Endothelial cell of umbilical vein (primary cell): ENCODE measurements at regions not wholly inside any gene's neighbourhood (a gene's known extent, or its start where the extent isn't known, plus 50 kb on each side); places are given as distances from the start of the nearest gene placed in this dataset.

ENCODE experiments used
- BruUV-seq: library from RNA; stranded (reverse); fragments of 400-500 nt; replicated peaks from 2 replicates; lab custom pipeline; 2021; lab: Mats Ljungman, UMichigan
- CTCF ChIA-PET: fragments of 300-600, 350-600 bp; sonication (Branson Sonifier 250); formaldehyde crosslinking; loops from one replicate; lab custom pipeline; 2021; ENCODE audit warnings: antibody characterized with exemption, inconsistent platforms; lab: Charles Lee
- POLR2A ChIA-PET: fragments of 300-600, 350-600 bp; sonication (Branson Sonifier 250); formaldehyde crosslinking; loops from one replicate; lab custom pipeline; 2021; ENCODE audit warnings: antibody characterized with exemption, inconsistent platforms; lab: Charles Lee
- DNase-seq: peaks from one replicate; pipeline ENCODE4 v3.0.0-alpha.2; 2011; ENCODE audit warnings: low read depth, low spot score
- FAIRE-seq: peaks from 2 replicates; lab custom pipeline; 2011; peaks lifted over from hg19 to GRCh38; lab: Jason Lieb, UNC
- H2AFZ ChIP-seq: 2 replicates; pipeline ENCODE4 v1.6.0; 2012; ENCODE audit warnings: low read depth, low read length, control low read depth, inconsistent platforms
- H3K27ac ChIP-seq: 2 replicates; pipeline ENCODE4 v1.5.1; 2011; ENCODE audit warnings: low read depth, mild to moderate bottlenecking, control low read depth, low read length, moderate library complexity; ENCODE audit not compliant: insufficient read depth
- H3K27me3 ChIP-seq, 2 experiments: 2 replicates each; pipeline versions ENCODE4 v1.6.0 to v1.6.1; 2011; ENCODE audit warnings: low read length in 2 of 2, mixed read lengths in 1 of 2; ENCODE audit not compliant: control insufficient read depth in 2 of 2, insufficient read depth in 2 of 2
- H3K36me3 ChIP-seq, 2 experiments: 2 replicates in 1 of 2; 3 replicates in 1 of 2; pipeline ENCODE4 v1.5.1; 2011; ENCODE audit warnings: low read length in 2 of 2, mild to moderate bottlenecking in 1 of 2, moderate library complexity in 1 of 2; ENCODE audit not compliant: control insufficient read depth in 2 of 2, insufficient read depth in 2 of 2; ENCODE audit errors: extremely low read depth in 1 of 2
- H3K4me1 ChIP-seq: 3 replicates; pipeline ENCODE4 v1.5.1; 2011; ENCODE audit warnings: mild to moderate bottlenecking, low read length; ENCODE audit not compliant: control insufficient read depth, insufficient read depth; ENCODE audit errors: extremely low read depth
- H3K4me2 ChIP-seq: 2 replicates; pipeline ENCODE4 v1.6.1; 2011; ENCODE audit warnings: low read length, control low read depth, mixed read lengths; ENCODE audit not compliant: insufficient read depth
- H3K4me3 ChIP-seq, 3 experiments: fragments of 200-600 bp in 1 of 3; sonication (generic), shearing (Covaris generic) in 1 of 3; replicated peaks in 1 of 3; 2 replicates each; pipeline ENCODE4 v1.5.1; 2011 to 2016; ENCODE audit warnings: control low read depth in 3 of 3, low read length in 3 of 3, mild to moderate bottlenecking in 2 of 3, inconsistent platforms in 1 of 3, low read depth in 1 of 3, moderate library complexity in 1 of 3; ENCODE audit not compliant: insufficient read depth in 1 of 3
- H3K79me2 ChIP-seq: 2 replicates; pipeline ENCODE4 v1.6.0; 2012; ENCODE audit warnings: low read length, inconsistent platforms; ENCODE audit not compliant: control insufficient read depth, insufficient read depth
- H3K9ac ChIP-seq: replicated peaks from 2 replicates; pipeline ENCODE3; 2011; ENCODE audit warnings: low read length, control low read depth; ENCODE audit not compliant: insufficient read depth; ENCODE audit errors: extremely low read depth
- H3K9me1 ChIP-seq: replicated peaks from 3 replicates; pipeline ENCODE4 v1.6.0; 2011; ENCODE audit warnings: mild to moderate bottlenecking, low read length; ENCODE audit not compliant: control insufficient read depth, insufficient read depth; ENCODE audit errors: extremely low read depth
- H3K9me3 ChIP-seq: replicated peaks from 2 replicates; pipeline ENCODE4 v1.5.1; 2012; ENCODE audit warnings: low read length, inconsistent platforms; ENCODE audit not compliant: control insufficient read depth, insufficient read depth
- H4K20me1 ChIP-seq: replicated peaks from 2 replicates; pipeline ENCODE3; 2011; ENCODE audit warnings: mild to moderate bottlenecking, low read length; ENCODE audit not compliant: control insufficient read depth, insufficient read depth; ENCODE audit errors: extremely low read depth
- EZH2 ChIP-seq: IDR thresholded peaks from 2 replicates; pipeline ENCODE4 v1.6.1; 2012; ENCODE audit warnings: borderline replicate concordance, low read depth, mild to moderate bottlenecking, moderate library complexity, low read length, inconsistent platforms; ENCODE audit not compliant: severe bottlenecking
- FOS ChIP-seq: IDR thresholded peaks from 2 replicates; pipeline ENCODE4 v1.6.1; 2011; ENCODE audit warnings: mild to moderate bottlenecking, low read length, moderate library complexity, borderline replicate concordance; ENCODE audit not compliant: insufficient read depth
- MAX ChIP-seq: IDR thresholded peaks from 2 replicates; pipeline ENCODE4 v1.6.1; 2011; ENCODE audit not compliant: insufficient read depth, insufficient read length
- MYC ChIP-seq: IDR thresholded peaks from one replicate; pipeline ENCODE4 v1.6.1; 2011; ENCODE audit warnings: mild to moderate bottlenecking, low read depth, low read length
- POLR2A ChIP-seq: IDR thresholded peaks from 2 replicates; pipeline ENCODE4 v1.6.1; 2012; ENCODE audit warnings: low read depth, mild to moderate bottlenecking, control low read depth, low read length
- dilution Hi-C: fragments of 300-500 bp; cut with MboI; formaldehyde crosslinking; loops from one replicate; pipeline ENCODE4 v1.15.0; 2019; ENCODE audit warnings: low sequenced_read_pairs; ENCODE audit not compliant: extremely low pct_ligation_motif_present
- intact Hi-C: fragments of 100-400 bp; cut with micrococcal nuclease; formaldehyde crosslinking; loops from one replicate; pipeline ENCODE4 v1.10.0; 2022
- TF ChIP-seq, protein P1 (sequence below), 2 donors: IDR thresholded peaks; 1 replicate in 1 of 2; 2 replicates in 1 of 2; pipeline ENCODE4 v1.5.1; 2011; ENCODE audit warnings: low read length in 2 of 2, mild to moderate bottlenecking in 2 of 2, moderate library complexity in 2 of 2, control low read depth in 1 of 2, inconsistent platforms in 1 of 2, low read depth in 1 of 2; ENCODE audit not compliant: insufficient read depth in 1 of 2; ENCODE audit errors: extremely low read depth in 1 of 2

DNA sequence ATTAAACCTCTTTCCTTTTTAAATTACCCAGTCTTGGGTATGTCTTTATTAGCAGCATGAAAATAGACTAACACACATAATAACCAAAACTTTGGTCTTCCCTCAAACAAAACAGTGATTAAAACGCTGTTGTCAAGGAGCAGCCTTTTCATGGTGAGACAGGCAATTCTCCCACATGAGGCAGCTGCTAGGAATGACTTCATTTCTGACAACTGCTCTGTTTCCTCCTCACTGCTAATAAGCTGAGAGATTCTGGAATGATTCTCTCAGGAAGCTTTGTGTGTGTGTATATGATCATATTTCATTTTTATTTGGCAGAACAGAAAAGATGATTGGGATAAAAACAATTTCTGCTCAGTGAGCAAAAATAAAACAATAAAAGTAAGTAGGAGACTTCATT lies 580.6 kb upstream of the ADAMTS9 start:
- no peak for FAIRE-seq
- H3K4me3 ChIP-seq, result no peak overlapping the region
- ChIA-PET CTCF (interaction anchor here (1.3 kb wide), 1 partner anchor 38 kb away, joined by 3 read pairs; no protein-coding TSS in a partner anchor), POLR2A (no interaction called here)
- dilution Hi-C loops, result no loop called here
- TF ChIP-seq POLR2A (no peak), MYC (no peak), FOS (no peak), MAX (no peak), EZH2 (no peak)
- TF ChIP-seq, protein P1, sequence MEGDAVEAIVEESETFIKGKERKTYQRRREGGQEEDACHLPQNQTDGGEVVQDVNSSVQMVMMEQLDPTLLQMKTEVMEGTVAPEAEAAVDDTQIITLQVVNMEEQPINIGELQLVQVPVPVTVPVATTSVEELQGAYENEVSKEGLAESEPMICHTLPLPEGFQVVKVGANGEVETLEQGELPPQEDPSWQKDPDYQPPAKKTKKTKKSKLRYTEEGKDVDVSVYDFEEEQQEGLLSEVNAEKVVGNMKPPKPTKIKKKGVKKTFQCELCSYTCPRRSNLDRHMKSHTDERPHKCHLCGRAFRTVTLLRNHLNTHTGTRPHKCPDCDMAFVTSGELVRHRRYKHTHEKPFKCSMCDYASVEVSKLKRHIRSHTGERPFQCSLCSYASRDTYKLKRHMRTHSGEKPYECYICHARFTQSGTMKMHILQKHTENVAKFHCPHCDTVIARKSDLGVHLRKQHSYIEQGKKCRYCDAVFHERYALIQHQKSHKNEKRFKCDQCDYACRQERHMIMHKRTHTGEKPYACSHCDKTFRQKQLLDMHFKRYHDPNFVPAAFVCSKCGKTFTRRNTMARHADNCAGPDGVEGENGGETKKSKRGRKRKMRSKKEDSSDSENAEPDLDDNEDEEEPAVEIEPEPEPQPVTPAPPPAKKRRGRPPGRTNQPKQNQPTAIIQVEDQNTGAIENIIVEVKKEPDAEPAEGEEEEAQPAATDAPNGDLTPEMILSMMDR (IDR thresholded peaks at IDR 0.05; ENCODE audit: extremely low read depth in 1 of 2, insufficient read depth in 1 of 2, low read depth in 1 of 2, low read length in 2 of 2), result no peak
- no peak overlapping the region for H2AFZ ChIP-seq
- peaks cover 3 to 4% of the 10 kb centered on the region in 2 experiments for H3K27me3 ChIP-seq
- H3K9me3 ChIP-seq, result no peaks in the 10 kb centered on the region
- H3K9ac ChIP-seq, result no peak overlapping the region
- H3K9me1 ChIP-seq, result no peaks in the 10 kb centered on the region
- BruUV-seq, result no TSS peak
- DNase-seq, result no peak
- H3K4me2 ChIP-seq, result no peak overlapping the region
- no peak overlapping the region for H3K27ac ChIP-seq
- intact Hi-C loops, result no loop called here
- H3K4me1 ChIP-seq, result no peaks in the 10 kb centered on the region
- no peaks in the 10 kb centered on the region for H3K36me3 ChIP-seq
- H3K79me2 ChIP-seq, result no peaks in the 10 kb centered on the region
- no peaks in the 10 kb centered on the region for H4K20me1 ChIP-seq
